Keratinocyte (primary cell): ENCODE measurements at regions not wholly inside any gene's neighbourhood (a gene's known extent, or its start where the extent isn't known, plus 50 kb on each side); places are given as distances from the start of the nearest gene placed in this dataset.

Experiments used
- CTCF ChIP-seq, 3 experiments: IDR thresholded peaks in 1 of 3; conservative IDR thresholded peaks in 1 of 3; optimal IDR thresholded peaks in 1 of 3; 2 replicates in 2 of 3; 3 replicates in 1 of 3; pipeline versions ENCODE3 to v1.5.1; 2011; ENCODE audit warnings: low read length in 3 of 3, mild to moderate bottlenecking in 3 of 3, moderate library complexity in 2 of 3, control low read depth in 1 of 3, inconsistent platforms in 1 of 3; ENCODE audit not compliant: insufficient read depth in 2 of 3; ENCODE audit errors: extremely low read depth in 1 of 3
- EZH2 ChIP-seq: IDR thresholded peaks from one replicate; pipeline ENCODE4 v1.6.1; 2012; ENCODE audit warnings: inconsistent platforms, mild to moderate bottlenecking, low read length, moderate library complexity

GRCh38 chr3:23073724-23074305, 129.3 kb upstream of the UBE2E2 start:
- TF ChIP-seq CTCF (optimal IDR thresholded peaks at IDR 0.05 in 1 of 3, IDR thresholded peaks at IDR 0.05 in 1 of 3, conservative IDR thresholded peaks at IDR 0.05 in 1 of 3; ENCODE audit: extremely low read depth in 1 of 3, insufficient read depth in 2 of 3, low read length in 3 of 3): no peak
- no peak for TF ChIP-seq EZH2
